Natural killer cell (primary cell): ENCODE measurements at regions not wholly inside any gene's neighbourhood (a gene's known extent, or its start where the extent isn't known, plus 50 kb on each side); places are given as distances from the start of the nearest gene placed in this dataset.

ENCODE experiments used
- ATAC-seq, 3 donors: fragments of 150-1000 bp in 2 of 3; fragments of 200-7000 bp in 1 of 3; cut with Tn5 transposase; 1 replicate in 1 of 3; 2 replicates in 2 of 3; pipeline ENCODE4 v1.10.0; 2021; ENCODE audit warnings: mild to moderate bottlenecking in 2 of 3, moderate library complexity in 2 of 3
- DNase-seq, 2 donors: peaks; one replicate each; pipeline versions ENCODE4 v3.0.0 to v3.0.0-alpha.2; 2013 to 2021; ENCODE audit warnings: mixed read lengths in 1 of 2
- H3K27ac ChIP-seq: one replicate; pipeline ENCODE4 v1.5.1; 2013; ENCODE audit warnings: mild to moderate bottlenecking, low read length
- H3K27me3 ChIP-seq: one replicate; pipeline ENCODE4 v1.6.1; 2013; ENCODE audit warnings: low read length; ENCODE audit not compliant: control insufficient read depth, insufficient read depth
- H3K36me3 ChIP-seq: one replicate; pipeline ENCODE4 v1.6.1; 2013; ENCODE audit warnings: low read length; ENCODE audit not compliant: control insufficient read depth, insufficient read depth
- H3K4me1 ChIP-seq: one replicate; pipeline ENCODE4 v1.6.1; 2013; ENCODE audit warnings: low read length; ENCODE audit not compliant: control insufficient read depth, insufficient read depth
- H3K4me3 ChIP-seq: one replicate; pipeline ENCODE4 v1.5.1; 2013; ENCODE audit warnings: low read length
- H3K9me3 ChIP-seq: one replicate; pipeline ENCODE4 v1.6.1; 2013; ENCODE audit warnings: low read length; ENCODE audit not compliant: control insufficient read depth, insufficient read depth
- H3K27ac Mint-ChIP-seq, 2 donors: one replicate each; pipeline ENCODE4 v1.8.0; 2022; ENCODE audit warnings: mild to moderate bottlenecking in 2 of 2, mixed read lengths in 2 of 2, moderate library complexity in 1 of 2
- H3K27me3 Mint-ChIP-seq, 2 donors: one replicate each; pipeline ENCODE4 v1.8.0; 2022; ENCODE audit warnings: low read depth in 2 of 2, mixed read lengths in 2 of 2
- H3K36me3 Mint-ChIP-seq: one replicate; pipeline ENCODE4 v1.8.0; 2022; ENCODE audit warnings: mixed read lengths
- H3K4me1 Mint-ChIP-seq, 2 donors: one replicate each; pipeline ENCODE4 v1.8.0; 2022; ENCODE audit warnings: mixed read lengths in 2 of 2
- H3K4me3 Mint-ChIP-seq: one replicate; pipeline ENCODE4 v1.8.0; 2022; ENCODE audit warnings: mild to moderate bottlenecking, moderate library complexity, mixed read lengths
- H3K9me3 Mint-ChIP-seq, 2 donors: one replicate each; pipeline ENCODE4 v1.8.0; 2022; ENCODE audit warnings: mixed read lengths in 2 of 2
- CTCF ChIP-seq: fragments of 200-600 bp; IDR thresholded peaks from one replicate; pipeline ENCODE4 v1.8.0; 2022; ENCODE audit warnings: antibody characterized with exemption
- WGBS: methylation state at CpG from one replicate; pipeline ENCODE4 v1.1.7; 2013; ENCODE audit warnings: missing lambda C conversion rate; ENCODE audit not compliant: insufficient coverage; 5-methylcytosine and 5-hydroxymethylcytosine counted together
- intact Hi-C: fragments of 100-400 bp; cut with micrococcal nuclease; formaldehyde crosslinking; loops from one replicate; pipeline ENCODE4 v1.14.2; 2022

- no peak overlapping the region for H3K27ac Mint-ChIP-seq
- intact Hi-C loops, result no loop called here
- no peaks in the 10 kb centered on the region for H3K36me3 Mint-ChIP-seq
- ATAC-seq (no peak), DNase-seq (peak in 1 of 2 donors; percentile 42)
- TF ChIP-seq CTCF, result no peak
- H3K4me3 Mint-ChIP-seq, result no peak overlapping the region
- Histone ChIP-seq H3K4me3 (no peak overlapping the region), H3K27me3 (no peaks in the 10 kb centered on the region), H3K4me1 (no peaks in the 10 kb centered on the region), H3K9me3 (no peaks in the 10 kb centered on the region), H3K36me3 (no peaks in the 10 kb centered on the region), H3K27ac (no peak overlapping the region)
- no peaks in the 10 kb centered on the region for H3K9me3 Mint-ChIP-seq
- 7% methylated on average over 1 of the region's 3 CpGs for WGBS
- no peaks in the 10 kb centered on the region for H3K27me3 Mint-ChIP-seq
- H3K4me1 Mint-ChIP-seq, result no peaks in the 10 kb centered on the region
Observed at GRCh38 chr18:68623342-68623741, 91.6 kb downstream of the TMX3 start.

GRCh38 chr18:68611311-68611710, 103.6 kb downstream of the TMX3 start:
- H3K9me3 ChIP-seq, result no peaks in the 10 kb centered on the region
- H3K4me3 Mint-ChIP-seq, result no peak overlapping the region
- peaks cover 0 to 3% of the 10 kb centered on the region in 2 donors for H3K27me3 Mint-ChIP-seq

GRCh38 chr18:68608851-68609490, 105.9 kb downstream of the TMX3 start:
- intact Hi-C loops, result no loop called here
- Histone ChIP-seq H3K4me1 (no peaks in the 10 kb centered on the region), H3K4me3 (no peak overlapping the region), H3K27me3 (no peaks in the 10 kb centered on the region), H3K9me3 (no peaks in the 10 kb centered on the region), H3K27ac (no peak overlapping the region), H3K36me3 (no peaks in the 10 kb centered on the region)
- H3K4me3 Mint-ChIP-seq, result no peak overlapping the region
- no peak overlapping the region for H3K27ac Mint-ChIP-seq
- no peak for DNase-seq
- peaks cover 0 to 2% of the 10 kb centered on the region in 2 donors for H3K9me3 Mint-ChIP-seq
- no peaks in the 10 kb centered on the region for H3K36me3 Mint-ChIP-seq
- no peaks in the 10 kb centered on the region for H3K27me3 Mint-ChIP-seq
- no peak for TF ChIP-seq CTCF
- 95% methylated on average over 5 of the region's 6 CpGs for WGBS
- H3K4me1 Mint-ChIP-seq, result no peaks in the 10 kb centered on the region
- ATAC-seq, result no peak

More at GRCh38 chr18:68611311-68611710, 103.6 kb downstream of the TMX3 start:
- Histone ChIP-seq H3K4me3 (no peak overlapping the region), H3K27me3 (no peaks in the 10 kb centered on the region), H3K4me1 (no peaks in the 10 kb centered on the region), H3K36me3 (no peaks in the 10 kb centered on the region), H3K27ac (no peak overlapping the region)
- DNase-seq, result no peak
- Mint-ChIP-seq H3K4me1 (no peaks in the 10 kb centered on the region), H3K27ac (no peak overlapping the region), H3K36me3 (no peaks in the 10 kb centered on the region), H3K9me3 (peaks cover 0 to 2% of the 10 kb centered on the region in 2 donors)
- ATAC-seq, result no peak
- WGBS, result 88% methylated on average over 4 of the region's 4 CpGs
- TF ChIP-seq CTCF, result no peak
- intact Hi-C loops, result no loop called here

- WGBS, result 57% methylated on average over 2 of the region's 2 CpGs
- Histone ChIP-seq H3K27ac (no peak overlapping the region), H3K36me3 (no peaks in the 10 kb centered on the region), H3K4me1 (no peaks in the 10 kb centered on the region), H3K4me3 (no peak overlapping the region), H3K27me3 (no peaks in the 10 kb centered on the region), H3K9me3 (no peaks in the 10 kb centered on the region)
- H3K27me3 Mint-ChIP-seq, result no peaks in the 10 kb centered on the region
- no peak for ATAC-seq
- DNase-seq, result no peak
- TF ChIP-seq CTCF, result no peak
- H3K36me3 Mint-ChIP-seq, result no peaks in the 10 kb centered on the region
- peaks cover 0 to 2% of the 10 kb centered on the region in 2 donors for H3K9me3 Mint-ChIP-seq
- no peaks in the 10 kb centered on the region for H3K4me1 Mint-ChIP-seq
- H3K4me3 Mint-ChIP-seq, result no peak overlapping the region
- intact Hi-C loops, result no loop called here
- no peak overlapping the region for H3K27ac Mint-ChIP-seq
Observed at GRCh38 chr18:68607852-68608251, 107.1 kb downstream of the TMX3 start.
